A549 (cell line): ENCODE measurements at regions not wholly inside any gene's neighbourhood (a gene's known extent, or its start where the extent isn't known, plus 50 kb on each side); places are given as distances from the start of the nearest gene placed in this dataset.

Source experiments
- ATAC-seq, 2 experiments: fragments of 200-7000 bp in 1 of 2; fragments of >200 bp in 1 of 2; cut with Nextera tagmentation in 1 of 2; cut with Tn5 transposase in 1 of 2; 3 replicates each; pipeline versions ENCODE4 v1.8.0 to v1.9.1; 2018 to 2020; ENCODE audit warnings: mild to moderate bottlenecking in 1 of 2, moderate library complexity in 1 of 2
- CTCF ChIA-PET: fragments of 300-600 bp; sonication (Branson Sonifier 250); formaldehyde crosslinking; extraction: SDS; loops from one replicate; lab custom pipeline; 2021; ENCODE audit warnings: antibody characterized with exemption, inconsistent platforms; lab: Yijun Ruan, JAX
- POLR2A ChIA-PET: fragments of 350-600 bp; formaldehyde crosslinking; extraction: SDS; loops from one replicate; lab custom pipeline; 2021; ENCODE audit warnings: antibody characterized with exemption, inconsistent platforms; lab: Yijun Ruan, JAX
- DNase-seq, 2 experiments: peaks; one replicate each; pipeline versions ENCODE4 v3.0.0 to v3.0.0-alpha.2; 2011 to 2016; ENCODE audit warnings: low read depth in 1 of 2, low spot score in 1 of 2
- FAIRE-seq: peaks from 2 replicates; lab custom pipeline; 2011; peaks lifted over from hg19 to GRCh38; lab: Jason Lieb, UNC
- H3K27ac ChIP-seq, 2 experiments: fragments of >200 bp; sonication (Bioruptor Twin); formaldehyde crosslinking; 3 replicates each; pipeline ENCODE4 v1.5.1; 2016 to 2017
- H3K4me1 ChIP-seq: fragments of >200 bp; sonication (Bioruptor Twin); formaldehyde crosslinking; 3 replicates; pipeline ENCODE4 v1.6.1; 2016
- H3K4me2 ChIP-seq: fragments of >200 bp; sonication (Bioruptor Twin); formaldehyde crosslinking; 3 replicates; pipeline ENCODE4 v1.6.1; 2016
- H3K4me3 ChIP-seq: fragments of >200 bp; sonication (Bioruptor Twin); formaldehyde crosslinking; 3 replicates; pipeline ENCODE4 v1.5.1; 2016
- H3K9me3 ChIP-seq: fragments of >200 bp; sonication (Bioruptor Twin); formaldehyde crosslinking; 3 replicates; pipeline ENCODE4 v1.6.1; 2016
- BHLHE40 ChIP-seq: IDR thresholded peaks from 2 replicates; pipeline ENCODE4 v1.6.1; 2012; ENCODE audit warnings: low read depth, low read length, inconsistent platforms
- CBX8 ChIP-seq: fragments of 200-600 bp; sonication (generic); IDR thresholded peaks from 2 replicates; pipeline ENCODE4 v1.6.1; 2016
- CHD2 ChIP-seq: fragments of 150-350 bp; IDR thresholded peaks from 2 replicates; pipeline ENCODE4 v1.6.1; 2014; ENCODE audit warnings: low read length; ENCODE audit not compliant: partially characterized antibody
- EHF ChIP-seq: fragments of 250-450 bp; sonication (Bioruptor Pico); IDR thresholded peaks from 2 replicates; pipeline ENCODE4 v1.5.0; 2020; ENCODE audit warnings: mild to moderate bottlenecking
- FOSB ChIP-seq: fragments of 250-450 bp; sonication (Bioruptor Pico); IDR thresholded peaks from 2 replicates; pipeline ENCODE4 v1.5.0; 2020; ENCODE audit warnings: mild to moderate bottlenecking, moderate library complexity
- FOXS1 ChIP-seq: fragments of 250-450 bp; sonication (Bioruptor Pico); IDR thresholded peaks from 2 replicates; pipeline ENCODE4 v1.5.0; 2020; ENCODE audit warnings: mild to moderate bottlenecking, moderate library complexity
- HDAC2 ChIP-seq: fragments of 200-600 bp; sonication (generic); IDR thresholded peaks from 2 replicates; pipeline ENCODE4 v1.6.1; 2016
- HEYL ChIP-seq: fragments of 250-450 bp; sonication (Bioruptor Pico); IDR thresholded peaks from 2 replicates; pipeline ENCODE4 v1.8.0; 2021; ENCODE audit warnings: mild to moderate bottlenecking, moderate library complexity
- HOXA7 ChIP-seq: fragments of 250-450 bp; sonication (Bioruptor Pico); IDR thresholded peaks from 2 replicates; pipeline ENCODE4 v1.5.0; 2020; ENCODE audit warnings: mild to moderate bottlenecking, moderate library complexity
- KDM5A ChIP-seq: fragments of 200-600 bp; sonication (generic); IDR thresholded peaks from 2 replicates; pipeline ENCODE4 v1.6.1; 2016; ENCODE audit warnings: antibody characterized with exemption, mild to moderate bottlenecking
- MAFK ChIP-seq: fragments of 450-650 bp; IDR thresholded peaks from 2 replicates; pipeline ENCODE4 v1.6.1; 2014; ENCODE audit not compliant: partially characterized antibody
- NR3C1 ChIP-seq: fragments of >200 bp; sonication (Bioruptor Twin); formaldehyde crosslinking; IDR thresholded peaks from 3 replicates; pipeline ENCODE4 v1.6.1; 2017
- RCOR1 ChIP-seq: fragments of 150-350 bp; IDR thresholded peaks from 2 replicates; pipeline ENCODE4 v1.6.1; 2014; ENCODE audit warnings: antibody characterized with exemption, low read length, low read depth
- SMC3 ChIP-seq: fragments of >200 bp; sonication (Bioruptor Twin); formaldehyde crosslinking; IDR thresholded peaks from 3 replicates; pipeline ENCODE4 v1.6.1; 2018; ENCODE audit warnings: inconsistent platforms
- TFCP2L1 ChIP-seq: fragments of 250-450 bp; sonication (Bioruptor Pico); IDR thresholded peaks from 2 replicates; pipeline ENCODE4 v1.5.0; 2021; ENCODE audit warnings: mild to moderate bottlenecking
- ZFP36 ChIP-seq: fragments of 450-650 bp; IDR thresholded peaks from 2 replicates; pipeline ENCODE4 v1.6.1; 2014; ENCODE audit warnings: borderline replicate concordance; ENCODE audit not compliant: partially characterized antibody
- ZNF302 ChIP-seq: fragments of 250-450 bp; sonication (Bioruptor Pico); IDR thresholded peaks from 2 replicates; pipeline ENCODE4 v1.9.0; 2021; ENCODE audit warnings: inconsistent platforms, mild to moderate bottlenecking, moderate library complexity
- ZSCAN20 ChIP-seq: fragments of 250-450 bp; sonication (Bioruptor Pico); IDR thresholded peaks from 2 replicates; pipeline ENCODE4 v1.8.0; 2022; ENCODE audit warnings: mild to moderate bottlenecking, moderate library complexity
- WGBS: methylation state at CpG from one replicate; pipeline ENCODE4 v1.1.6; 2017; ENCODE audit errors: missing lambda C conversion rate; 5-methylcytosine and 5-hydroxymethylcytosine counted together
- TF ChIP-seq, protein P1 (sequence below): fragments of 450-650 bp; IDR thresholded peaks from 2 replicates; pipeline ENCODE4 v1.6.1; 2014; ENCODE audit warnings: antibody characterized with exemption
- TF ChIP-seq, protein P2 (sequence below): fragments of >200 bp; sonication (Bioruptor Twin); formaldehyde crosslinking; IDR thresholded peaks from 3 replicates; pipeline ENCODE4 v1.6.1; 2016
- TF ChIP-seq, protein P3 (sequence below): IDR thresholded peaks from 2 replicates; pipeline ENCODE4 v1.6.1; 2012
- TF ChIP-seq, protein P4 (sequence below): fragments of 250-450 bp; sonication (Bioruptor Pico); IDR thresholded peaks from 2 replicates; pipeline ENCODE4 v1.5.0; 2021; ENCODE audit warnings: mild to moderate bottlenecking, moderate library complexity, borderline replicate concordance

DNA sequence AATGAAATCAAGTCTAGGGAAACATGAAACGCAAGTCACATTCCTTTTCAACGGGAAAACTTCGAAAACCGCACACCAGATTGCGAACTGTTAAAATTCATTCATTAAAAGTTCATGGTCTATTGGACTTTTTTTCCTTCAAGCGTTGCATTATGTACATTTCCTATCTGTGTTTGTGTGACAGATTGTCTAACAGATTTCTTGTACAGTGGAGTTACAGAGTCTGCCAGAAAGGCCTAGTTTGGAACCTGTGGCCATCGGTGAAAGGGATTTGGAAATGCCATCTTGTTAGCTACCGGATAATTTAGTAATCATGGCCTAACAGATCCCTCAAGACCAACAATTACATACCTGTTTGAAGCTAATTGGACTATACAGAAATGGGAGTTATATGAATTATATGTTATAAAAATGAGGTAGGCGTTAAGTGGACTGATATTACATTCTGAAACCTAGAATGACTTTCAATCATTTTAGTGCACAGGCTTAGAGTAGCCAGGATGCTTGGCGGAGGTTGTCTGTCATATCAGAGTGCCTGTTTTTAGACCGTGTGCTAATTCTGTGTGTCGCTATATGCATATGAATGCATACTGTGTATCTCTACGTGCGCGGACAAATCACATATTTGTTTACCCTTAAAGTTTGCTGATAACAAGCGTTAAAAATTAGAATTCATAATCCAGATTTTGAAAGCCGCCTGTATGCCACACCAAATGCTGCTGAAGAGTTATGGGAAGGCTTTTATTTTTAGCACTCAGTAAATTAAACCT, 885.4 kb upstream of the RBFOX1 start:
- CTCF ChIA-PET, result interaction anchor here (0.7 kb wide), 1 partner anchor 1759 kb away, joined by 3 read pairs; no protein-coding TSS in a partner anchor

DNA sequence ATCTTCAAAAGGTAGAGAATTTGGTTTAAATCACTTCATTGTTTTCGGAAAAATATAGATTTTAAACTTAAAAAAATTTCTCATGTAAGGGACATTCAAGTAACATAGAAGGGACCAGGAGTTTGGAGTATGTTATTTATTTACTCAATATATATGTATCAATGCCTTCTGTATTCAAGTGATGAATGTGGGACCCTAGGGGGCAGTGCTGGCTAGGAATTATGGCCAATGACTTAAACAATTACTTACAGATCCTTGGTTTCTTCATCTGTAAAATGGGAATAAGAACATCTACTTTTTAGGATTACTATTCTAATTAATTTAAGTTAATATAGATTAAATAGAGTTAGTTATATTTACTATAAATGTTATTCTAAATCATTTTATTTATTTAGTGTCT, 886.3 kb upstream of the RBFOX1 start:
- H3K4me2 ChIP-seq, result no peak overlapping the region
- no peak for FAIRE-seq
- TF ChIP-seq FOSB (CRISPR knock-in tag) (no peak), NR3C1 (no peak), HDAC2 (no peak), HEYL (CRISPR knock-in tag) (no peak), ZFP36 (no peak), RCOR1 (no peak), EHF (CRISPR knock-in tag) (no peak), TFCP2L1 (CRISPR knock-in tag) (no peak), ZNF302 (CRISPR knock-in tag) (no peak), BHLHE40 (no peak)
- TF ChIP-seq, protein P1, sequence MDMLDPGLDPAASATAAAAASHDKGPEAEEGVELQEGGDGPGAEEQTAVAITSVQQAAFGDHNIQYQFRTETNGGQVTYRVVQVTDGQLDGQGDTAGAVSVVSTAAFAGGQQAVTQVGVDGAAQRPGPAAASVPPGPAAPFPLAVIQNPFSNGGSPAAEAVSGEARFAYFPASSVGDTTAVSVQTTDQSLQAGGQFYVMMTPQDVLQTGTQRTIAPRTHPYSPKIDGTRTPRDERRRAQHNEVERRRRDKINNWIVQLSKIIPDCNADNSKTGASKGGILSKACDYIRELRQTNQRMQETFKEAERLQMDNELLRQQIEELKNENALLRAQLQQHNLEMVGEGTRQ, result no peak
- TF ChIP-seq, all 56 proteins: peak for 0
- WGBS, result 2% methylated on average over 1 of the region's 1 CpG
- Histone ChIP-seq H3K4me3 (no peak overlapping the region), H3K9me3 (no peaks in the 10 kb centered on the region), H3K27ac (no peak overlapping the region), H3K4me1 (no peaks in the 10 kb centered on the region)
- ATAC-seq (no peak), DNase-seq (no peak)
- ChIA-PET POLR2A (no interaction called here), CTCF (no interaction called here)

More for the DNA sequence above, 885.4 kb upstream of the RBFOX1 start:
- POLR2A ChIA-PET, result no interaction called here
- H3K9me3 ChIP-seq, result no peaks in the 10 kb centered on the region
- FAIRE-seq (no peak), DNase-seq (no peak), ATAC-seq (no peak)
- no peak overlapping the region for H3K4me2 ChIP-seq
- 39% methylated on average over 17 of the region's 17 CpGs for WGBS
- no peak overlapping the region for H3K27ac ChIP-seq
- TF ChIP-seq KDM5A (no peak), HEYL (CRISPR knock-in tag) (no peak)
- TF ChIP-seq, protein P2, sequence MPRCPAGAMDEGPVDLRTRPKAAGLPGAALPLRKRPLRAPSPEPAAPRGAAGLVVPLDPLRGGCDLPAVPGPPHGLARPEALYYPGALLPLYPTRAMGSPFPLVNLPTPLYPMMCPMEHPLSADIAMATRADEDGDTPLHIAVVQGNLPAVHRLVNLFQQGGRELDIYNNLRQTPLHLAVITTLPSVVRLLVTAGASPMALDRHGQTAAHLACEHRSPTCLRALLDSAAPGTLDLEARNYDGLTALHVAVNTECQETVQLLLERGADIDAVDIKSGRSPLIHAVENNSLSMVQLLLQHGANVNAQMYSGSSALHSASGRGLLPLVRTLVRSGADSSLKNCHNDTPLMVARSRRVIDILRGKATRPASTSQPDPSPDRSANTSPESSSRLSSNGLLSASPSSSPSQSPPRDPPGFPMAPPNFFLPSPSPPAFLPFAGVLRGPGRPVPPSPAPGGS, result no peak
- TF ChIP-seq, protein P3, sequence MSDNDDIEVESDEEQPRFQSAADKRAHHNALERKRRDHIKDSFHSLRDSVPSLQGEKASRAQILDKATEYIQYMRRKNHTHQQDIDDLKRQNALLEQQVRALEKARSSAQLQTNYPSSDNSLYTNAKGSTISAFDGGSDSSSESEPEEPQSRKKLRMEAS, result no peak
- TF ChIP-seq, all 56 proteins: peak for 0
- H3K4me1 ChIP-seq, result no peaks in the 10 kb centered on the region
- H3K4me3 ChIP-seq, result no peak overlapping the region

DNA sequence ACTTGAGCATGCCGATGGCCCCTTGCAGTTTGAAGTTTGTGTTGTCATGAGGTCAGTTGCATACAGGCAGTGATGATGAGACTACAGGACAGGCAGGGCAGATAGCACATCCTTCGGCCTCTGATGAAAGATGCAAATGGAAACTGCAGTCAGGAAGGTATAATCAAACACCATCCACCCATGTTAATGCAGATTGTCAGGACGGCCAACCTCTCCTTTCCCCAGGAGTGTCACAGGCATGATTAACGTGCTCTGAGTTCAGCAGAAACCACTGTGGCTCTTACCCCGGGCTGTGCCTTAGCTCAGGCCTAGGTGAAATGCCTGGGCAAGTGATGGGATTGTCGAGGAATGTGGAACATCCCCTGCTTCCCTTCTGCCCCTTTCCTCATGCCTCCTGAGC, 893.5 kb upstream of the RBFOX1 start:
- Histone ChIP-seq H3K4me2 (no peak overlapping the region), H3K9me3 (no peaks in the 10 kb centered on the region), H3K4me3 (no peak overlapping the region), H3K27ac (no peak overlapping the region), H3K4me1 (no peaks in the 10 kb centered on the region)
- WGBS, result 0% methylated on average over 6 of the region's 6 CpGs
- POLR2A ChIA-PET, result no interaction called here
- no peak for TF ChIP-seq SMC3
- no peak for TF ChIP-seq CHD2
- no peak for TF ChIP-seq FOXS1
- no peak for TF ChIP-seq ZSCAN20 (CRISPR knock-in tag)
- TF ChIP-seq MAFK, result no peak
- TF ChIP-seq, protein P4, sequence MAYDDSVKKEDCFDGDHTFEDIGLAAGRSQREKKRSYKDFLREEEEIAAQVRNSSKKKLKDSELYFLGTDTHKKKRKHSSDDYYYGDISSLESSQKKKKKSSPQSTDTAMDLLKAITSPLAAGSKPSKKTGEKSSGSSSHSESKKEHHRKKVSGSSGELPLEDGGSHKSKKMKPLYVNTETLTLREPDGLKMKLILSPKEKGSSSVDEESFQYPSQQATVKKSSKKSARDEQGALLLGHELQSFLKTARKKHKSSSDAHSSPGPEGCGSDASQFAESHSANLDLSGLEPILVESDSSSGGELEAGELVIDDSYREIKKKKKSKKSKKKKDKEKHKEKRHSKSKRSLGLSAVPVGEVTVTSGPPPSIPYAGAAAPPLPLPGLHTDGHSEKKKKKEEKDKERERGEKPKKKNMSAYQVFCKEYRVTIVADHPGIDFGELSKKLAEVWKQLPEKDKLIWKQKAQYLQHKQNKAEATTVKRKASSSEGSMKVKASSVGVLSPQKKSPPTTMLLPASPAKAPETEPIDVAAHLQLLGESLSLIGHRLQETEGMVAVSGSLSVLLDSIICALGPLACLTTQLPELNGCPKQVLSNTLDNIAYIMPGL (CRISPR knock-in tag), result no peak
- TF ChIP-seq HOXA7 (CRISPR knock-in tag), result no peak
- no peak for TF ChIP-seq NR3C1
- TF ChIP-seq FOSB (CRISPR knock-in tag), result no peak
- TF ChIP-seq CBX8, result no peak
- DNase-seq (no peak), ATAC-seq (no peak), FAIRE-seq (no peak)
- CTCF ChIA-PET, result no interaction called here
